DND-41 (cell line): ENCODE measurements at regions not wholly inside any gene's neighbourhood (a gene's known extent, or its start where the extent isn't known, plus 50 kb on each side); places are given as distances from the start of the nearest gene placed in this dataset.

Experiments
- CTCF ChIP-seq: IDR thresholded peaks from 2 replicates; pipeline ENCODE4 v1.5.1; 2012; ENCODE audit warnings: borderline replicate concordance, low read length, moderate library complexity, mild to moderate bottlenecking; ENCODE audit not compliant: poor library complexity, severe bottlenecking; ENCODE audit errors: extremely low read depth
- EZH2 ChIP-seq: IDR thresholded peaks from 3 replicates; pipeline ENCODE4 v1.6.1; 2012; ENCODE audit warnings: borderline replicate concordance, low read depth, mild to moderate bottlenecking, moderate library complexity, low read length, inconsistent platforms; ENCODE audit not compliant: severe bottlenecking

- TF ChIP-seq CTCF (no peak), EZH2 (no peak)
These were observed 353.3 kb downstream of the YTHDC2 start for GRCh38 chr5:113866763-113867162.
